HG02885 (cell line): ENCODE measurements at regions not wholly inside any gene's neighbourhood (a gene's known extent, or its start where the extent isn't known, plus 50 kb on each side); places are given as distances from the start of the nearest gene placed in this dataset.

ENCODE experiments used
- ATAC-seq: cut with Tn5 transposase; IDR thresholded peaks from one replicate; pipeline ENCODE4 v1.9.1; 2021; ENCODE audit warnings: mild to moderate bottlenecking; ENCODE audit not compliant: unreplicated experiment, poor library complexity

DNA sequence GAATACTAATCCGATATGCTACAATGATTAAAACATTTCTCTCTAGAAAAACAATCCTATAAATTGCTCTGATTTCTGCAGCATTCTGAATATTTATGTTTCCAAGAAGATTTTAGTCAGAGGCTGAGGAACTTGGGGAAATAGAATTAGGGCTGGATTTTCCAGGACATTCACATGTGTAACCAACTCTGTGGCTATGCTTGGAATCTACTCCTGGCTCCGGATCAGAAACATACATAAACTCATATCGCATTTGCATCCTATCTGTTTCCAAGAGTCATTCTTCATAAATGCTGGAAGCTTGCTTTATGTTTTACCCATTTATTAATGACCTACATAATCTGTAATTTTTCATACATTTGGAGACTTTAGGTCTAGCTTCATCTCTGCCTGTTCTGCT is 459.9 kb upstream of the MARCKS start:
- no peak for ATAC-seq

DNA sequence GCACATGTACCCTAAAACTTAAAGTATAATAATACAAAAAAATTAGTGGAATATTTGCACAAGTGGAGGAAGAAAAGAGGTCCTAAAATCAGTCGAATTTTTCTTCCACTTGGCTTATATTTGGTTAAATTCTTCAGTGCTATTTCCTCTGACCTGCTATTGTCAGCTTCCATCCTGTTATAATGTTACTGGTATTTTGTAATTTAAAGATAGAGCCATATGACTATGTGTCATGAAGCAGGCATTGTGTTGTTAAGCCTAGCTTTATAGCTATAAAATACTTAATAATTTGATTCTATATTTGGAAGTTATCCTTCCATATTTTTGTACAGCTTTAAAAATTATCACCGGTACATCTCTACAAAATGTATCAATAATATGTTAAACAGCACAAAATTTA is 455.9 kb upstream of the MARCKS start:
- no peak for ATAC-seq

DNA sequence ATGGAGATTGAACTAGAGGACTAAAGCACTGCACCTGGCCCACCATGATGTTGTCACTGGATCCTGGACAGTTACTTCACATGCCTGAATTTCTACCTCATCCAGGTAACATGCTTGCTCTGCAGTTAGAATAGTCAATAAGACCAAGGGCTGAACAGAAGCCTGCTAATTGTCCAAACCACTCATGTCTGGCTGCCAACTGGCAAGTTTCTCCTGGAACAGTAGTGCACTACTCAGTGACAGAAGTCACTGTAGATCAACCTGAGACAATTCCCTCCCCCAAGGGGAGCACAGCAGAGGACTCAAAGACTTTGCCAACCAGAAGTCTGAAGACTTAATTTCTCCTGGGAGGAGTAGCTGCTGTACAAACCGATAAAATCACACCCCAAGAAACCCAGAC is 454.6 kb upstream of the MARCKS start:
- ATAC-seq: no peak

DNA sequence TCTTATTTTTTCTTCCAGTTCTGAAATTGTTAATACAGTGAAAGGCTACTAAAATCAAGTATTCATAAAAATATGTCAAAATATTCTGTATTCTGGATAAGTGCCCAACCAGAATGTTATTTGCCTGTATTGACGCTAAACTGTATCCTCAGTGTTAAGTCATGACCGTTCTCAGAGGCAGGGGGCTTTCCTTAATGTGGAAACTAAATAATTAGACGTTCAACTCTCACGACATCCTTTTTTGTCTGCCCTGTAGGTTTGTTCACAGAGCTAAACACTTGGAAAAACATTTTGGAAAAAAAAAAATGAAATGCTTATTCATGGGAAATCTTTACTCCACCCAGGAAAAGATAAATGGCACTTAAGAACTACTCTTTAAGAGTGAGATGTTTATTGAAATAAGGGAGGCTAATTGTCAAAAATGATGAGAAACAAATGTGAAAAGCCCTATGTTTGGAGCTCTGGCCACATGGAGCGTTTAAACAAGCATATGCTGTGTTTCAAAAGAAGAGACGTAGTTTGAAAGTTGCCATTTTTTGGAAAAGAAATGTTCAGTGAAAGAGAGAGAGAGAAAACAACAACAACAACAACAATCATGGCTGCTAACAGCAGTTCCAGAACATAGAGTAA is 453.1 kb upstream of the MARCKS start:
- no peak for ATAC-seq

DNA sequence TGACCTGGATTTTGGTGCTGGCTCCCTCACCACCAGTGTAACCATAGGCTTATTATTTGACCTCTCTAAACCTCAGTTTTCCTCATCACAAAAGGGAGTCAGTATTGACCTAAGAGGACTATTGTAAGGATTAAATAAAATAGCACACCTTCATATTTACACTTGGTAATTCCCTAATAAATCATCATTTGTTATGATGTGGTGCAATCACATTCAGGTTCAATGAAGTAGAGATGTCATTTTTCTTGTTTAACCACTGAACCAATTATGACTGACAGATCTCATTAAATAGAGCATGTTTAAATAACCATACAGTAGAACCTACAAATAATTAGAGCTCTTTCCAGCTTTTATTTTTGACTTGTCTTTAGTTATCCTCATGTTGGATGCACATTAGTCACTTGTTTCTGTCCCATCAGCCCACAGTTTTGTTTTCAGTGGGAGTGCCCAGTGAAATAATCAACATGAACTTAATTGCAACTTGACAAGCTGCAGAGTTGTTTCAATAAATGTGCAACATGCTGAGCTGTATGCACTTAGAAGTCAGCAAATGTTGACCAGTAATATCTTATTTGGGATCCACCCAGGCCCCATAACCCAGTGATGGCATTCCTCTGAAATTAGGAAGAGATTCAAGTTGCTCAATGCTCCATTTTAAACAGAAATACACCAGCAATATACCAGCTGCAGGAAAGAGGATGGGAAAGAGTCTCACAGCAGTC is 451.7 kb upstream of the MARCKS start:
- ATAC-seq: no peak

DNA sequence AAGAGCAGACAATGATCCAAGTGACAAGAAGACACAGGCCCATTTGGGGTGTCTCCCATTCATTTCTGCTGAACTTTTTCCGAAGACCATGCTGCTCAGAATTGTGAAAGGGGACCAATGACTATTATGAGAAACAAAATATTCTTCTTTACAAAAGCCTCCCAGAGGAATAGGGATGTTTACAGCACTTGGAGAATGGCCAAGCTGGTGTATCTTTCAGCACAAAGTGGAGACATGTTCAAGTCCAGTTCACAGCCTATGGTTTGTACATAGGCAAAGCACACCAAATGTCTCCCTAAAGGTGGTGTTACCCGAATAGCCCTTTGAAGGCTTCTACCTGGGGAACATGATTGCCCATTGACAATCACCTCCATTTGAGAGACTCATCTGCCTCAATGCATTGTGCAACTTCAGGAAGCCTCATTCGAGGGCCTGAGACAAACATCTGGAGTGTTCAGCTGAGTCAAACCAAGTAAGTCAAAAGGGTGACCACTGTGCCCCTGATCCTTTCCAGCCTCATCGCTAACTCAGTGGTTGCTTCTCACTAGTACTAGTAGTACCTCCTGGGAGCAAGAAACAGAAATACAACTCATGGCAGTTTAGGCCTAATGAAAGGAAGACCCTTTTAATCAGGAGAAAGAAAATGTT is 451.0 kb upstream of the MARCKS start:
- ATAC-seq: no peak

DNA sequence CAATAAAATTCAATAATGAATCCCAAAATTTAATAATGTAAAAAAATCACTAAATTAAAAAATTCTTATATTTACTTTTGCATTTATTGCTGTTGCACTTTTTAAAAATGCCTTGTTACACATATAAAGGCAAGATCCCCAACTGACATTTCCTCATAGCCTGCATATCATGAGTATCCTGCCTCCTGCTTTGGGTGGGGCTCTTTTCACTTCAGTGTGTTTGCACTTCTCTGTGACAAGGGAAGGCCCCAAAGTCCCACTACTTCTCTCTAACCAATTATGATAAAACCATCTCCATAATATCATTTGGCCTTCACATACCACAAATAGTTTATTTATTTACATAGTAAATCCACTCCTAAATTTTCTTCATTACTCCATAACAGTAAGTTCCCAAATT is 446.1 kb upstream of the MARCKS start:
- ATAC-seq: no peak

DNA sequence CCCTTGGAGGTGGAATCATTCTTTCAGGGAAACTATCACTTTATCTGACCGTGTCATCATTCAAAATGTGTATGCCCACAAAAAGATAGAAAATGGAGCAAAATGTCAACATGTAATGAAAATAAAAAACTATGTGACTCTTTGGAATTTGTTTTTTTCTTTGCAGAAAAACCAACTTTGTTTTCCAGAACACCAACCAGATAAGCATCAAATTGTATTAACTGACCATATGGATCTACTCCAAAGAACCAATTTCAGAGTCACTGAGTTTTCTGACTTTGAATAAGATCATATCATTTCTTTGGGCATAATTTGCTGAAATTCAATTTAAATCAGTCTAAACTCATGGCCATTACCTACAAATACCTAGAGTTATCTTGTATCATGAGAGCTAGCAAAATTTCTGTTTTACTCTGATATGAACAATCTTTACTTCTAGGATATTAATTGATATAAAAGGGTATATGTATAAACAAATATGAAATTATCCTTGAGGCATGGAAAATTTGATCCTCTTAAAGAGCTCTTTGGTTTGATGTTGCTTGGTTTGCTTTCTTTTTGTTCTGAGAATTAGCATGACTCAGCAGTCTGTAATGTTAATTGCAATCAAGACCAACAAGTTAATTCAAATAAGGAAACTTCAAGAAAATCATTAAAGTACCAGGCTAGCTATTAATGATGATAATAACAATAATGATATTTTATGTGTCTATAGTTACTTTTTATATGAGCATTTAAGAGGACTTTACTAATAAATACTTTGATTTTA is 444.4 kb upstream of the MARCKS start:
- ATAC-seq: no peak

DNA sequence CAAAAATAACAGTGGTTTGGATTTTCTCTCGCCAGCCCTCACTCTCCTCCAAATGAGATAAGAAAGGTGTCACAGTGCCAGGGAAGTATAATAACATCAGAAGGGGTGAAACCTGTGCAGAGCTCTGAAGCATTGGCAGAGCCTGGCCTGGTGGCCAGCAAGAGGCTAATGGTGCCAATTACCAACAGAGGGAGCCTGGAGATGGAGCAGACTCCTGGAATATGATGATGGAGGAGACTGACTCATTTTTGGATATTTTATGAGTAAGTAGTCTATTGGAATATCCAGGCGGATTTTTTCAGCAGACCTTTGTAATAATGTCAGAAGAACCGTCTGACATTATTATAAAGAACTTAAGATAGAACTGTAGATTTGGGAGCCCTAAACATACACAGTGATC is 442.6 kb upstream of the MARCKS start:
- ATAC-seq: no peak

DNA sequence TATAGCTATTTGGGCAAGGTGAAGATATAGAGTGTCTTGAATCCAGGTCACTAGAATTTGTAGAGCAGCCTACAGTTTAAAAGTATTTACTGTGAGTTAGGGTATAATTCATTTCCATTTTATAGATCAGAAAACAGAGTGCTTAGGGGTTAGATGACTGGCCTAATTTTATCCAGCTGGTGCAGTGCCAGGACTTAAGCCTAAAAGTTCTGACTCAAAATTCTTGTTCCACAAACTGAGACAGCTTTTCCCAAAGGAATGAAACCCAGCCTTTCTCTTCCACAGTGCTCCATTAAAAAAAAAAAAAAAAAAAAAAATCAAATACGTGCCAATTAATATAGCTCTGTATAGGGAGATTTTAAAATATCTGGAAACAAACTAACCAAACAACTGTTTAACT is 441.0 kb upstream of the MARCKS start:
- no peak for ATAC-seq

DNA sequence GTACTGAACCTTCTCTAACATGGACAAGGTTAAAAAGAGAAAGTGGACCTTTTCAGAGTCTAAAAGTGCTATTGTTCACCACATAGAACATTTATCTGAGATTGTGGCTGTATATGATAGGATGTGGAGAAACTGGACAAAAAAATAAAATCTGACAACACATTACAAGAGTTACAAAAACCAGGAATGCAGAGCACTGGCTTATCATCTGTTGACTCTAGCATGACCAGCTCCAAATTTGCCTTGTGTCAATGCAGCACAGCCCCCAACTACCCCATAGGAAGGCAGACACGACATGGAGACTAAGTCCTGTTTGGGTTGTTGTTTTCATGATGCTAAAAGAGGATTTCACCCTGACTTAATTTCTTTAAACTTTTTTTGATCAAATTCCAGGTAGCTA is 436.9 kb upstream of the MARCKS start:
- no peak for ATAC-seq

DNA sequence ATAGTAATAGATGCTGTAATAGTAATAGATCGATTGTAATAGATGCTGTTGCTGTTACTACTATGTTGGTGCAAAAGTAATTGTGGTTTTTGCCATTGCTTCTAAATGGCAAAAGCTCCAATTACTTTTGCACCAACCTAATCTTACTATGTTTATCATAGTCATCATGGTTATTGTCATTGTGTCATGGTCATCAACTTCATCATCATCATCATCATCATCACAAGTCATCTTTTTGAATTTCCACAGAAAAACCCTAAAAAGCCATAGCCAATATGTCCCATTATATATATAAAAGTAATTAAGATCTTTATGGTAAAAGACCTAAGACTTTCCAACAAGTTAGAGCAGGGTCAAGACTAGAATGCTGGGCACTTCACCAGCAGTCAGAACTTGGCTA is 435.1 kb upstream of the MARCKS start:
- no peak for ATAC-seq

DNA sequence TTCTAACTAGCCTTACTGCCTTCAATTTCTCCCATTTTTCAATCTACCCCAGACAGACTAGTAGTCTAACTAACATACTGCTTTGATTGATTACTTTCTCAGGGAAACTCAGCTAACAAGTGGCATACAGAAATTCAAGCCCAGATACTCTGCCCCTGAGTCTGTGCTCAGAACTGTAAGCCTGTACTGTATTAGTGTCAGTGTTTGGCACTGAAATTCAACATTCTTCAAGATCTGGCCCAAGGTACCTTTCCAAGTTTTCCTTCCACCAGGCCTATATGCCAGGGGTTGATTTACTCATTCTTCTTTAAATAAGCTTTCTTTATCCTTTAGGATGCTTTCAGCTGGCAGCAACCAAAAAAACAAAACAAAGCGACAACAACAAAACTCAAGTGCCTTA is 433.2 kb upstream of the MARCKS start:
- ATAC-seq: no peak

DNA sequence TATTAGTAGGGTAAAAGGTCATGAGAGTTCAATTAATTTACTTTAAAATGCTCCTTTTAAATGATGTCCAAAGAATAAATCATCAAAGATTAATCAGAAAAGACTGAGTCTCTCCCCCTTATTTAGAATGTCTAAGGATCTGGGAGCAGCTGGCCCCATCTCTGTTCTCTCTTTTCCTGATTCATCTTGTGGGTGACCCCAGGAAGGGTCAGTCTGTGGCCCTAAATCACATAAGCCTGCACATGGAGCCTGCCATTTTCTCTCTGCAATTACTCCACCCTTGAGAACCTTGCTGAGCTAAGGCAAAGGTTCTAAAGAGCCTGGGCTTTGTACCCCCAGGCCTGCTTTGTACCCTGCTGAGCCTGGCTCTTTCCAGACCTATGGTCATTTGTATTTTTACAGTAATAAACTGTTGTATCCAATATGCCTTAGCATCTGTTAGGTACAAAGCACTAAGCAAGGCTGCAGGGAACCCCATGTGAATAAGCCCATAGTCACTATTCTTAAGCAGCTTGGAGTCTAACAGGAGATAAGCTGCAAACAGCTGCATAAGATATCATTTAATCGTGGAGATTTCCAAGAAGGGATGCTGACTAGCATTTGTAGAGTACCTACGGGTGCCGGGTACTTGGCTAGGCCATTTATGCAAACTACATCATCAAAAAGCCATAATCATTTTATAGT is 431.0 kb upstream of the MARCKS start:
- ATAC-seq: no peak

DNA sequence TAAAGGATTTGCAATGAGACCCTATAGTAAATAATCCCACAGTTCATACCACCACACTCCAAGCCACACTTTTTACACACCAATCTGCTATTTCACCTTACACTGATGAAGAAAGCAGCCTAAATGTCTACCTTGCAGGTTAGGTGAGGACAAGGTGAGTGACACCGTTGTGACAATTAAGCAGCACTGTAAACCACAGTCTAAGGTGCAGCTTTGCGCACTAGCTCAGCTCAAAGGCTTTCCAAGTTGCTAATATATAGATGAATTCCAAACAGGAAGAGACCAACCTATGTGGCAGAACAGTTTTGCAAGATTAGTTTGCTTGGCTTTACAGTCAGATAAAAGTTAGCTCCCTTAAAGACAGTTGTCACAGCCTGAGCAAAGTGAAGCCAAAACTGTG is 429.5 kb upstream of the MARCKS start:
- no peak for ATAC-seq

DNA sequence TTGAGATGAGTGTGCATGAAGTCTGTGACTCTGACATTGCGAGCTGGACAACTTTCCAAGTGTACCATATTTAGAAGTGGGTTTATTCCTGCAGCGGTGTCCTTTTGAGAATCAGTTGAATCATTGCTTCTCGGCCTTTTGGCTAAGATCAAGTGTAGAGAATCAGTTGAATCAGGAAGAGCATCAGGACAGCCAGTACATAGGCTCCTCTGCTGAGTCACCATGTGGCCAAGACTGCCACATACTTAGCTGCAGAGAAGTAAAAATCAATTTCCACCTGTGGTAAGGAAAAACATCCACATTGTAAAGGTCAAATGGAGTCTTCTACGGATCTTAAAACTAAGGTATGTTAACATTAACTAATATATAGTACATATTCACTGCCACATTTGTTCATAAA is 428.4 kb upstream of the MARCKS start:
- no peak for ATAC-seq

DNA sequence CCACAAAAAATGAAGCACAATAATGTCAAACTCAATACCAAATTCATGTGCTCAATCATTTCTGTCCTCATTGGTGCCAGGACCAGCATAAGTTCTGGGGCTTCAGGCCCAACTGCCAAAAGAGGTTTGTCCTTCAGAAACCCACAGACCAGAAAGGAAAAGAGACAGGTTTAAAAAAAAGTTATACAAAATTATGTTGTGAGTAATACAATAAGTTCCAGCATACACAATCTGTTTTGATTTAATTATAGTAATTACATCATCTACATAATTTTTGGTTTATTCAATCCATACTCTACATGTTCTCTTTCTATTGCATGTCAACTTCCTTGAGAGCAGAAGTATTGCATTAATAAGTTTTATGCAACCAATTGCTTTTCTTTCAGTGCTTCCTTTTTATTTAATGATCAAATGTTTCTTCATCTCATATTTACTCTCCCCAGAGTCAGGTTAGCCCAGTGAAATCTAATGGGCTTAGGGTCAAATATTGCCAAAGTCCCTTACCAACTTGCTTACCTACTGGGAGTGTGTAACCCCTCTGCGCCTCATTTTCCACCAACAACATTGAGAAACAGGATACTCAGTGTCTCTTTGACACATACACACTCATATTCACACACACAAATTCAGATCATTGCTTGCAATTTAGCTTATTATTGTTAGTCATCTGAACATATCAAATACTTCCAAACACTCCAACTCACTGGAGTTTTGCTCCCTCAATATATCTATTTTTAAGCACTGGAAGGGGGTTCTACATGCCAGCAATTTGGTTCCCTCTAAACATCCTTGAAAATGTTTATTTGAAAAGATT is 424.4 kb upstream of the MARCKS start:
- no peak for ATAC-seq

DNA sequence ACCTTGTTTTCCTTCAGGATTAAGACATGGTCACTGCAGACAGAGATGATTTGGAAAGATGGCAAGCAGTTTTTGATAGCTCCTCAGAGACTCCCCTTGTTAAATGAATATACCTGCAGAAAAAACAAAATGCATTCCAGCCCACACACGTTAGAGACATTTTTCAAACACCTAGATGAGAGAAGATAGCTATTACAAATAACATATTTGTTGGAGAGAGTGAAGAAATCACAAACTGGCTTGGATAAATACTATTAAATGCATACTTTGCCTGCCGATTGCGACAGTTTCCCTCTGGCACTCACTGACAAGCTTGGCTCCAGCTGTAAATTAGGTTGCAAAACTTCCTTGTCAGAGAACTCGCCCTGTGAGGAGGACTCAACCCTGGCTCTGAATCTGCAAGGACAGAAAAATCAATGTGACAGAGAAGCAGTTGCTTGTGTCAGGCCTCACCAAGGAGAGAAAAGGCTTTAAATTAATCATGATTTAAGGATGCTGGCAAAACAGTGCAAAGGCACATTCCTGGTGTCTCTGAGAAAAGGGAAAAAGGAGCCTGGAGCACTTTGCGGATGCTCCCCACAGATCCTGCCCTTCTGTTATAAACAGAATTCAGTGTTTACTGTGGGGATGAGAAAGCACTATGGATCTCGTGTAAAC is 423.7 kb upstream of the MARCKS start:
- no peak for ATAC-seq

DNA sequence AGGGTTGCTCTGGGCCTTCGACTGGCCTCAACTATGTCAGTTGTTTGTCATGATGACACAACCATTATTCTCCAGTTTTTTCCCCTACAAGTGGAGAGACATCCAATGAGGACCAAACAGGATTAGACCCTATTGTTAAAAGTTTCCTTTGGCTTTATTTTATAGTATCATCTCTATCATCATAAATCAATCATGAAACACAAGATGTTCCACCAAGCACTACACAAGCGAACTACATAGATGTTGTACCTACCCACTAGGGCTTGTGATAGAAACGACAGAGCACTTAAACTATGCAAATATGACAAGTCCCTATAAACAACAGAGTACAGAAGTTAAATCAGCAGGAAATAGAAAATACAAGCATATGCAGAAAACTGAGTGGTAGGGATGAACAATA is 422.5 kb upstream of the MARCKS start:
- no peak for ATAC-seq
